Transverse colon (tissue), 4 donors: ENCODE measurements at regions not wholly inside any gene's neighbourhood (a gene's known extent, or its start where the extent isn't known, plus 50 kb on each side); places are given as distances from the start of the nearest gene placed in this dataset.

Experiments
- DNase-seq: peaks from one replicate; pipeline ENCODE4 v3.0.0-alpha.2; 2019
- H3K27ac ChIP-seq, 4 donors: fragments of 200-600 bp; sonication (generic); 2 replicates each; pipeline ENCODE4 v1.5.1; 2016 to 2018; ENCODE audit warnings: inconsistent platforms in 4 of 4
- H3K27me3 ChIP-seq: fragments of 200-600 bp; sonication (generic); 2 replicates; pipeline ENCODE4 v1.5.1; 2017; ENCODE audit warnings: inconsistent platforms
- H3K36me3 ChIP-seq, 4 donors: fragments of 200-600 bp; sonication (generic); 2 replicates each; pipeline ENCODE4 v1.5.1; 2017 to 2019; ENCODE audit warnings: inconsistent platforms in 4 of 4
- H3K4me1 ChIP-seq, 4 donors: fragments of 200-600 bp; sonication (generic); 2 replicates each; pipeline ENCODE4 v1.5.1; 2017 to 2020; ENCODE audit warnings: inconsistent platforms in 4 of 4
- H3K4me3 ChIP-seq, 4 donors: fragments of 200-600 bp; sonication (generic); 1 replicate in 1 of 4; 2 replicates in 3 of 4; pipeline versions ENCODE4 v1.5.1 to v1.6.1; 2017 to 2019; ENCODE audit warnings: inconsistent platforms in 4 of 4
- H3K9me3 ChIP-seq, 2 donors: fragments of 200-600 bp; sonication (generic); 2 replicates each; pipeline ENCODE4 v1.5.1; 2017 to 2019; ENCODE audit warnings: inconsistent platforms in 2 of 2
- EP300 ChIP-seq: sonication (generic); formaldehyde crosslinking; IDR thresholded peaks from one replicate; pipeline ENCODE4 v1.6.1; 2017; ENCODE audit warnings: antibody characterized with exemption, low read depth
- POLR2A ChIP-seq: fragments of 450-650 bp; IDR thresholded peaks from one replicate; pipeline ENCODE4 v1.6.1; 2016; ENCODE audit warnings: antibody characterized with exemption, mild to moderate bottlenecking, moderate library complexity
- POLR2AphosphoS5 ChIP-seq, 3 donors: sonication (generic); formaldehyde crosslinking; IDR thresholded peaks; one replicate each; pipeline ENCODE4 v1.6.1; 2016; ENCODE audit warnings: antibody characterized with exemption in 3 of 3
- WGBS, 2 donors: methylation state at CpG; one replicate each; pipeline ENCODE4 v1.1.5; 2018; ENCODE audit warnings: low coverage in 1 of 2; 5-methylcytosine and 5-hydroxymethylcytosine counted together
- in situ Hi-C, 4 donors: fragments of 200-750 bp; cut with MboI; loops; one replicate each; pipeline versions ENCODE4 v1.15.0 to v1.15.1; 2017; ENCODE audit warnings: low sequenced_read_pairs in 3 of 4, low pct_ligation_motif_present in 1 of 4, low pct_unique_long_range_greater_than_20kb in 1 of 4
- intact Hi-C: fragments of 100-400 bp; cut with DNase I; formaldehyde crosslinking; loops from one replicate; pipeline ENCODE4 v1.15.1; 2023; ENCODE audit warnings: low total_unique reads
- TF ChIP-seq, protein P1 (sequence below), 5 experiments: fragments of 200-600 bp in 3 of 5; fragments of 450-650 bp in 2 of 5; sonication (generic) in 3 of 5; IDR thresholded peaks; 1 replicate in 2 of 5; 2 replicates in 3 of 5; pipeline ENCODE4 v1.5.1; 2016 to 2017; ENCODE audit warnings: antibody characterized with exemption in 5 of 5, inconsistent platforms in 3 of 5, mild to moderate bottlenecking in 2 of 5, moderate library complexity in 1 of 5

DNA sequence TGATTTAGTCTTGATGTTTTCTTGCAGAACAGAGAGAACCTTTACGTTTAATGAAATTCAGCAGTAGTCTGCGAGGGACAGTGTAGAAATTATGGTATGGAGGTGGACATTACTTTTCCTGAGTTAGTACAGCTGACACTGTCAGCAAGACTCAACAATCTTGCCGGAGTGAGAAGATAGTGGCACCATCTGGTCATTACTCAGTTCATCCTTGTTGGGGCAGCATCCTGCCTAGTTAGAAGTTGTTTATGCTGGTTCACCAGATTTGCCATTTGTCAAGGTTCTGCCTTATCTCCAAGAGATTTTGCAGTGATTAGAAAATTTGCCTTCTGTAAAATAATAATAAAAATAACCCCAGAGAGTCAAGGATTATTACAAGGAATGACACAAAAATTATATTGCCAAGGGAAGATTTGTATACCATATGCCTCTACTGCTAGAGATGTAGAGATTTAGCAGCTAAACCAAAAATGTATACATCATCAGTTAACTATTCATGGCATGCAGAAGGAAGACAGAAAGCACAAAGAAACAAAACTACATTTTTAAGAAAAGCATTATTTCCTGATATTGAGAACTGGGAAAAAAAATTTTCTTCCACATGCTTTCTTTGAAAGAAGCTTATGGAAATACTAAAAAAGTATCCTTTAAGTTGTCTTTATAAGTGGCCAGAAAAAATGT, 1967.4 kb downstream of the NCAM2 start:
- no peak overlapping the region for H3K27ac ChIP-seq
- TF ChIP-seq, protein P1, sequence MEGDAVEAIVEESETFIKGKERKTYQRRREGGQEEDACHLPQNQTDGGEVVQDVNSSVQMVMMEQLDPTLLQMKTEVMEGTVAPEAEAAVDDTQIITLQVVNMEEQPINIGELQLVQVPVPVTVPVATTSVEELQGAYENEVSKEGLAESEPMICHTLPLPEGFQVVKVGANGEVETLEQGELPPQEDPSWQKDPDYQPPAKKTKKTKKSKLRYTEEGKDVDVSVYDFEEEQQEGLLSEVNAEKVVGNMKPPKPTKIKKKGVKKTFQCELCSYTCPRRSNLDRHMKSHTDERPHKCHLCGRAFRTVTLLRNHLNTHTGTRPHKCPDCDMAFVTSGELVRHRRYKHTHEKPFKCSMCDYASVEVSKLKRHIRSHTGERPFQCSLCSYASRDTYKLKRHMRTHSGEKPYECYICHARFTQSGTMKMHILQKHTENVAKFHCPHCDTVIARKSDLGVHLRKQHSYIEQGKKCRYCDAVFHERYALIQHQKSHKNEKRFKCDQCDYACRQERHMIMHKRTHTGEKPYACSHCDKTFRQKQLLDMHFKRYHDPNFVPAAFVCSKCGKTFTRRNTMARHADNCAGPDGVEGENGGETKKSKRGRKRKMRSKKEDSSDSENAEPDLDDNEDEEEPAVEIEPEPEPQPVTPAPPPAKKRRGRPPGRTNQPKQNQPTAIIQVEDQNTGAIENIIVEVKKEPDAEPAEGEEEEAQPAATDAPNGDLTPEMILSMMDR (IDR thresholded peaks at IDR 0.05), result no peak
- TF ChIP-seq EP300, result no peak
- no peak for TF ChIP-seq POLR2AphosphoS5 (IDR thresholded peaks at IDR 0.05)
- no peak for TF ChIP-seq POLR2A
- peaks cover 3 to 5% of the 10 kb centered on the region in 2 donors for H3K9me3 ChIP-seq
- H3K4me1 ChIP-seq, result no peaks in the 10 kb centered on the region
- intact Hi-C loops, result no loop called here
- WGBS, 2 donors, result 69% methylated on average over 3 of the region's 3 CpGs
- no peak overlapping the region for H3K4me3 ChIP-seq
- no peaks in the 10 kb centered on the region for H3K36me3 ChIP-seq
- H3K27me3 ChIP-seq, result no peaks in the 10 kb centered on the region
- in situ Hi-C loops, result no loop called here
- no peak for DNase-seq

DNA sequence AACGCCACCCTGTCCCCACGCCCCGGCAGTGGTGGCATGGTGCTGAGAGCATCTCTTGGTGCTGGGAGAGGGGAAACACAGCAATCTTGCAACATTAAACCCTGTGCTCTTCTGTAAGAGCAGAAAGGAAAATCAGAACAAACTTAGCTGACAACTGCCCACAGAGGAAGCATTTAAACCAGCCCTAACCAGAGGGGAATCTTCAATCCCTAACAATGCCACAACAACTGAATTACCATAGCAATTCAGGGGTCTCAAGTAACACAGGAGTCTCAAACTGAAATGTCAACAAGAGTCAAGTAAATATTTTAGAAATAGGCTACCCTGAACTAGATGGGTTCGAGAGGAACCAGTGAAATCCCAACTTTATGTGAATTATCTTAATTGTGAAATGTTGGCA, 1983.6 kb downstream of the NCAM2 start:
- intact Hi-C loops (no loop called here), in situ Hi-C loops (no loop called here)
- Histone ChIP-seq H3K27ac (no peak overlapping the region), H3K4me3 (no peak overlapping the region), H3K9me3 (no peaks in the 10 kb centered on the region), H3K27me3 (no peaks in the 10 kb centered on the region), H3K4me1 (no peaks in the 10 kb centered on the region), H3K36me3 (no peaks in the 10 kb centered on the region)
- WGBS, 2 donors, result 44 to 80% methylated on average over 2 to 4 of the region's 4 CpGs
- TF ChIP-seq POLR2A, result no peak
- no peak for TF ChIP-seq EP300
- TF ChIP-seq, protein P1 (IDR thresholded peaks at IDR 0.05), result no peak
- TF ChIP-seq POLR2AphosphoS5 (IDR thresholded peaks at IDR 0.05), result no peak
- no peak for DNase-seq

DNA sequence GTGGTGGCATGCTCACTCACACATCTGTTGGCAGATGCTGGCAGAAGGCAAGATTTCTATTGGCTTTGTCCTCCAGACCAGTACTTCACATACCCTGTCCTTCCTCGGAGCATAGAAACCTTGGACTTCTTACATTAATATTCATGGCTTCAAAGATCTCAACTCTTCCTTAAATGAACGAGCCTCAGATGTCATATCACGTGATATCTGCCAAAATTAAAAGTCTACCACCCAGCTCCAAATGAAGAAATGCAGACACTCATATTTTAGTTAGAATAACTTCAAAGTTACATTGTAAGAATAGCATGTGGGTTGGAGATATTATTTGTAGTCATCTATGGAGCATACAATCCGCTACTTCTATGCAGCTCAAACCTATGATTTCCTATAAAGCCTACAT, 1994.9 kb downstream of the NCAM2 start:
- Histone ChIP-seq H3K27ac (no peak overlapping the region), H3K4me3 (no peak overlapping the region), H3K4me1 (no peaks in the 10 kb centered on the region), H3K36me3 (no peaks in the 10 kb centered on the region), H3K27me3 (no peaks in the 10 kb centered on the region), H3K9me3 (peaks cover 3 to 8% of the 10 kb centered on the region in 2 donors)
- no peak for TF ChIP-seq EP300
- TF ChIP-seq POLR2AphosphoS5 (IDR thresholded peaks at IDR 0.05), result no peak
- no peak for TF ChIP-seq POLR2A
- TF ChIP-seq, protein P1 (IDR thresholded peaks at IDR 0.05), result no peak
- in situ Hi-C loops, result no loop called here
- WGBS, 2 donors, result 76 to 90% methylated on average over 1 to 4 of the region's 4 CpGs
- no peak for DNase-seq
- intact Hi-C loops, result no loop called here

DNA sequence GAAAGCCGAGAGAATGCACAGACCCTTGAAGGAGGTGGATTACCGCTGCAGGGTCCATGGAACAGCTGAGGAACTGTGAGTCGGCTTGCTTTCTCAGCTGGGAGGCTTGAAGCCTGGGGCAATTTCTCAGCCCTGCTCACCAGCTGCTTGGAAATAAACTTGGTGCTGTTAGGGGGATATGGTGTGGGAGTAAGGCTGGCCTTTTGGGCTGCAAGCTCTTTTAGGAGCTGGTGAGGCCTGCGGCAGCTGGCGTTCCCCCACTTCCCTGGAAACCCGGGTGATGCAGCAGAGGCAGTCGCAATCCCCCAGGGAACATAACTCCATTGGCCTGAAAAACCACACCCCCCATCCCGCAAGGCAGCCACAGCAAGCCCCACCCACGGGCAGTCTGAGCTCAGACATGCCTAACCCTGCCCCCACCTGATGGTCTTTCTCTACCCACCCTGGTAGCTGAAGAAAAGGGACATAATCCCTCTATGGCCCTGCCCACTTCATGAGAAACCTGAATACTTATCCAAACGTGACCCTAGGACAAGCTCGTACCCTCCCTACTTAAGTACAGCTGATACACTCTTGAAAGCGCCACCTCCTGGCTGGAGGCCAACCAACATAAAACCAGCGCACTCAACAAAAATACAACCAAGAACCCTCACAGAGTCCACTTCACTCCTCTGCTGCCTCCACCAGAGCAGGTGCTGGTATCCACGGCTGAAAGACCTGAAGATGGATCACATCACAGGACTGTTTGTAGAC, 1995.8 kb downstream of the NCAM2 start:
- intact Hi-C loops (no loop called here), in situ Hi-C loops (no loop called here)
- DNase-seq, result no peak
- Histone ChIP-seq H3K27me3 (no peaks in the 10 kb centered on the region), H3K9me3 (peaks cover 3 to 8% of the 10 kb centered on the region in 2 donors), H3K4me3 (no peak overlapping the region), H3K36me3 (no peaks in the 10 kb centered on the region), H3K4me1 (no peaks in the 10 kb centered on the region), H3K27ac (no peak overlapping the region)
- 82 to 92% methylated on average over 4 to 14 of the region's 14 CpGs for WGBS, 2 donors
- TF ChIP-seq EP300 (no peak), POLR2A (no peak), POLR2AphosphoS5 (IDR thresholded peaks at IDR 0.05) (no peak)
- TF ChIP-seq, protein P1 (IDR thresholded peaks at IDR 0.05), result no peak
